ENCODE measurements at regions not wholly inside any gene's neighbourhood (a gene's known extent, or its start where the extent isn't known, plus 50 kb on each side); places are given as distances from the start of the nearest gene placed in this dataset.

DNA sequence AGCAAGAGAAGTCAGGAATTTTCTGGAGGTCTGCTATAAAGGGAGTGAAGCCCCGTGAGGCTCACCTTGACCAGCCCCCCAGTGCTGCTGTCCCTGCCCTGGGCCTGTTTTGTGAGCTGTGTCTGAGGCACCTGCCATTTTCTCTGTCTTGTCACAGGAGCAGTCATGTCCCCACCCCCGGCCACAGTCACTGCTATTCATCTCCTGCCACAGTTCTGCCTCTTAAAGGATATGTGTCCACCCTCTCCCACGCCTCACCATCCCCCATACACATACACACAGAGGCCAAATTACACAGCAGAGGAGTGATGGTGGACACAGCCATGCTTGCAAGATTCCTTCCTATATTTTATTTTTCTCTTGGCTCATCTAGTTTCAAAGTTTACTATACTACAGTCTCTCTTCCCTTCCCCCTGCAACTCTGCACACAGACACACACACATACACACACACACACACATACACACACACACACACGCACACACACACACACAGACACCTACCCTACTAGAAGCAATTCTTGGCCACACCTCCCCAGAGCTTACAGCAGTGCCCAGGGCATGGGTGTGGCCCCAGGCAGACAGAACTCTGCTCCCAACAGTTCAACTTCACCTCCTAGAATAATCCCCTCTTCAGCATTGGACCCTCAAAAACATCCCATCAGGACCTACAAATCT lies 68.7 kb upstream of the TAB2 start:
- in situ Hi-C loops (cut with HindIII; ENCODE audit: low pct_ligation_motif_present, low pct_unique_long_range_greater_than_20kb, low sequenced_read_pairs): no loop called here
- DNase-seq: no peak

DNA sequence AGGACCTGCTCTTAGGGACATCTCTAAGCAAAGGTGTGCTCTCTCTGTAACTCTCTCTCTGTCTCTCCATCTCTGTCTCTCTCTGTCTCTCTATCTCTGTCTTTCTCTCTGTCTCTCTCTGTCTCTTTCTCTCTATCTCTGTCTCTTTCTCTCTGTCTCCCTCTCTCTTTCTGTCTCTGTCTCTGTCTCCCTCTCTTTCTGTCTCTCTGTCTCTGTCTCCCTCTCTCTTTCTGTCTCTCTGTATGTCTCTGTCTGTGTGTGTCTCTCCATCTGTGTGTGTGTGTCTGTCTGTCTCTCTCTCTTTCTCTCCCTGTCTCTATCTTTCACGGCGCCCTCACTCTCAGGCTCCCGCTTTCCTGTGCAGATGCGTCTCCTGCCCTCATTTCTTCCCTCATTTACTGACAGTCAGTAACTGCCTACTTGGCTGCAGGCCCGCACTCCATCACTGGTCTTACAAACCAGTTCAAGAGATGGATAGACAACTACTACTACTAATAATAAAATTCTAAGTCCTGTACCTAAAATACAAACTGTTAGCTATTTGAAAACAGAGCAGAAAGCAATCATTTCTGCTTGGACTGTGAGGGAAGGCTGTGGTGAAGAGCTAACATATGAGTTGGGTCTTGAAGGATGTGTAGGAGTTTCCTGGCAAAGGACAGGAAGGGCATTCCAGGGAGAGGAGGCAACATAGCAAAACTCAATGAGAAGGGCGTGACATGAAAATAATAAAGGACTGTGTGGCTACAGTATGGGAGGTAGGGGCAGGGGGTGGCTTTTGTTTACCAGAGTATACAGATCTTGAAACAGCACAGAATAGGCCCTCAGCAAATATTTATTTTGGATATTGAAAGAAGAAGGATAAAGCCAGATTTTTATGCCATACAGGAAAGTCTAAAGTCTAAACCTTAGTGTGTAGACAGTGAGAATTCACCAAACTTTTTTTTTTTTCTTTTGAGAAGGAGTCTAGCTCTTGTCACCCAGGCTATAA lies 67.8 kb upstream of the TAB2 start:
- in situ Hi-C loops (cut with HindIII; ENCODE audit: low pct_ligation_motif_present, low pct_unique_long_range_greater_than_20kb, low sequenced_read_pairs): no loop called here
- no peak for DNase-seq

DNA sequence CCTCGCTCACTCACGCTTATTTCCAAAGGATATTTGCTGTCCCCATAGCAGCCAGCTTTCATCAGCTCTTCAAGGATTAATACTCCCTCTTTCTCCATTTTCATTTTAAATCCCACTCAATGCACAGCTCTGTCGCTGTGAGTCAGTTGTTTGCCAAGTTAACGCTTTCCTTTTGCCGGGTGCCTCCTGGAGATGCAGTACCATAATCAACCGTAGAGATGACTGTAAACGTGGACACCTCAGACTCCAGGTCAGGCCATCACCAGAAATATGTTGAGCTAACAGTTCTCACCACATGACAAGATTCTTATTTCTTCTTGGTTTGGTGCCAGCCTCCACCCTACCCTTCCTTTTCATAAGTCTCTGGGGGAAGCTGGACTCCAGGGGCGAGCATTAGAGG lies 66.6 kb upstream of the TAB2 start:
- DNase-seq: no peak
- in situ Hi-C loops (cut with HindIII; ENCODE audit: low pct_ligation_motif_present, low pct_unique_long_range_greater_than_20kb, low sequenced_read_pairs): no loop called here

DNA sequence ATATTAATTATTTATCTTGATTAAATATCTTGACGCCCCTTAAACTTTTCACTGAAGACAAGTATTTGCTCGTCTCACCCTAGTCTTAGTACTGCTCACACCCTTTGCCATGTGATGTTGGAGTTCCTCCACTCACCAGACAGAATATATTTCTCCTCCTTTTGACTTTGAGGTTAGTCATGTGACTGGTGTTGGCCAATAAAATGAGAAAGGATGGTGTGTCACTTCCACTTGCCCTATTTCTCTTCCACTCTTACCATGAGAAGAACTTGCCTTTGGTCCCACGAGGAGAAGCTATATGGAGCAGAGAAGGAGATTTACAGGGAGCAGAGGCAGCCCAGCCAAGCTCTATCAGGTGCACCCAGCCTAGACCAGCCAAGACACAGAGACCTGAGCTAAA lies 64.9 kb upstream of the TAB2 start:
- in situ Hi-C loops (cut with HindIII; ENCODE audit: low pct_ligation_motif_present, low pct_unique_long_range_greater_than_20kb, low sequenced_read_pairs): no loop called here
- DNase-seq: no peak

DNA sequence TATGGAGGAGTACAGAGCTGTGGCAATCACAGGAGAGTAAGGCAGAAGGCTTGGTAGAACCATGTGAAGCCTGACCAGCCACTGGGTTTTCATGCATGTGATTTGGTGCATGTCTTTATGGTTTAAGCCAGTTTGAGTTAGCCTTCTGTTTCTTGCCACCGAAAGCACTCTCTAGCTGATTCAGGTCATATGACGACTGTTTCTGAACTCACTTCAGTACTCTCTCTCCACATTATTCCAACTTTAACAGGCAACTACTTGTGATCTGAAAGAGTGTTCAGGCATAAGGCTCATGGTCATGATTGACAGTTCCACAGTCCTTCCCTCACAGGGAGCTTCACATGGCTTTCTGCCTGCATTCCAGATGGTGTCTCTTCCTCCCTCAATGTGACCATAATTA lies 63.3 kb upstream of the TAB2 start:
- DNase-seq: no peak
- in situ Hi-C loops (cut with HindIII; ENCODE audit: low pct_ligation_motif_present, low pct_unique_long_range_greater_than_20kb, low sequenced_read_pairs): no loop called here

DNA sequence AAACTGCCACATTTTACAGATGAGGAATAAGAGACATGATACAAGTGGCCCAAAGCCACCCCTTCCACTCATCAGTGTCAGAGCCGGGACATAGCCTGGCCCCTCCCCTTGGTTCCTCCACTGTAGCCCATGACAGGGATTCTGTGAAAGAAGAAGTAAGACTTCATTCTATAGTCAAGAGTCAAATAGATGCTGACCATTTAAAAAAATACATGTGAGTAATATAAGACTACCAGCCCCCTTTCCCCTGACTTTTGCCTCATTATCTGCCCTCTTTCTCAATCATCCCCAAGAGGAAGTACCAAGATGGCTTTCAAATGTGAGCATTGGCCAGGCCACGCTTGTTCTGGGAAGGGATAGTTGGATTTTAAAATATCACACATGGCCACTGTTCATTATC lies 57.8 kb upstream of the TAB2 start:
- DNase-seq: no peak
- in situ Hi-C loops (cut with HindIII; ENCODE audit: low pct_ligation_motif_present, low pct_unique_long_range_greater_than_20kb, low sequenced_read_pairs): no loop called here

DNA sequence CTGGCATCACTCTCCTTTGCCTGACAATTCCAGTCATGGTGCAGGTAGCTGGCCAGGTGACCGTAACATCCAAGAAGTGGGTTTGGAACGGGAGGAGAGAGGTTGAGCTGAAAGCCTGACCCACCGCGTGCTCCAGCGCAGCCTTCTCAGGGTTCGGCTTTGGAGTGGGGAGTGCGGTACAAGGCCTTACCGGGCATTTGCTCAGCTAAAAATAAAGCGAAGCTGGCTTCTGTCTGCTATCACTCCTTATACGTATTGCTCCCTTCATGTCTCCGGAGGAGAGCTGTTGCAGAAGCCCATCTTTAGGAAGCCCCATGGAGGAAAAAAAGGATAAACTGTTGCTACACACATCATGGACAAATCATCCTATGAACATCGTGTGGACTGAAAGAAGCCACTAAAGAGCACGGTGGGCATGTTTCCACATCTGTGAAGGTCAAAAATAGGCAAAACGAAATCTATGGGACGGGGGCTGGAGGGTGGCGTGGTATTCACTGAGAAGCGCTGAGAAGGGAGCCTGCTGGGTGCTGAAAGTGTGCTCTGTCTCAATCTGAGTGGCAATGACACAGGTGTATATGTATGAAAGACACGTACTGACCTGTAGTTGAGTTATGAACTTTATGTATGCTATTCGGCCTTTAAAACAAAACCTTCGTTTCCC lies 57.2 kb upstream of the TAB2 start:
- no peak for DNase-seq
- in situ Hi-C loops (cut with HindIII; ENCODE audit: low pct_ligation_motif_present, low pct_unique_long_range_greater_than_20kb, low sequenced_read_pairs): no loop called here

DNA sequence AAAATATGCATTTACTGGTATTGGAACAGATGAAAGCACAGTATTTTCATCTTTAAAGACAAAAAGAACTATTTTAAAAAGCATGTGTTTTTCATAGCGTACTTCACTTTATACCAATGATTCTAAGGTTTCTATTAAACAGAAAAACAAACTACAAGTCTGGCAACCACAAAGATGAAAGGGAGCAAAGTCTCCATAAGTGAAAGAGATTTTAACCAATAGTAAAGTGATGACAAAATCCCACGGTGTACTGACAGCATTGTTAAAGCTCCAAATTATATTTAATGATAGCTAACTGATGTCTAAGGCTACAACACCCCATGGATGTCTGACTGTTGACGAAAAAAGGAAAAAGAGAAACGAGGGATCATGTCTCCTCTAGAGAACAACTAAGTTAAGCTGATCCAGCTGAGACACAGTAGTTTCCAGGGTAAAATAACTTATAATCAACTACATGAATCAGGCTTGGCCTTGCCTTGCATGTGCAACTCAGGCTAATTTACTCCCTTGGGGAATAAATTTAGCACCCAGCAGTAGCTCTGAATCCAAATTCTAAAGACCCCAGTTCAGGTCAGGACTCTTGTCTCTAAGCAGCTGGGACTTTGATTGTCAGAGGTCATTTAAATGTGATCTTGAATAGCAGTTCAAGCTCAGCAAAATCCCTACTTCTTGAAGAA lies 56.0 kb upstream of the TAB2 start:
- in situ Hi-C loops (cut with HindIII; ENCODE audit: low pct_ligation_motif_present, low pct_unique_long_range_greater_than_20kb, low sequenced_read_pairs): no loop called here
- no peak for DNase-seq

DNA sequence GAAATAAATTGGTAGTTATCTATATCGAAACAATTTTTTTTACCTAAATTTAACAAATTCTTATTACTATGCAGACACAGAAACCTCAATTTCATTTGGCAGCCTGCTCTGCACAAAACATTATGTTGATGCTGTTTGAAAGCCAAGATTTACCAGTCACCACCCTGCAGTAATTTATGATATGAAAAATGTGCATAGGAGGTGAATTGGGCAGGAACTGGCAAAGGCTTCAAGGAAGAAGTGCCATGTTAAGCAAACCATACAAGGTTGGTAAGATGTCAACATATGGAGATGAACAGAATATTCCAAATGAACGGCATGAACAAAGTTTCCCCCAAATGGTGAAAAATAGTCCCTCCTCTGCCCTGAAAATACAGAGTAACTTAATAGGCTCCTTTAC lies 54.2 kb upstream of the TAB2 start:
- in situ Hi-C loops (cut with HindIII; ENCODE audit: low pct_ligation_motif_present, low pct_unique_long_range_greater_than_20kb, low sequenced_read_pairs): no loop called here
- DNase-seq: no peak

DNA sequence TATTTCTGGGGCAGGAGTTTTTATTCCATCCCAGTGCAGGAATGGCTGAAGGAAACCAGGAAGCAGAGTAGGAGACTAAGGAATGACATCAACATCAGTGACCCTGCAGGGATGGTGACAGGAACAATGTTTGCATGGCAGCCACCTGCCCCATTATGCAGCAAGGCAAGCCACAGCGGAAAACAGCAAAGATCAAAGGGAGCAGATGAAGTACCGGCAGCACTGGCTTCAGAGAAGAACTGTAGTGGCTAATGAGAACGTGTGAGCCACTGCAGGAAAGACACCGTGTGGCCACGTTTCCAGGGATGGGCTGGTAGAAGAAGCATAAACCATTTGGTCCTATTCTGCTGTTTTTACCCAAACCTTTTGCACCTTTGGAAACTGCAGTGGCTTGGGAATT lies 52.9 kb upstream of the TAB2 start:
- in situ Hi-C loops (cut with HindIII; ENCODE audit: low pct_ligation_motif_present, low pct_unique_long_range_greater_than_20kb, low sequenced_read_pairs): no loop called here
- DNase-seq: no peak

DNA sequence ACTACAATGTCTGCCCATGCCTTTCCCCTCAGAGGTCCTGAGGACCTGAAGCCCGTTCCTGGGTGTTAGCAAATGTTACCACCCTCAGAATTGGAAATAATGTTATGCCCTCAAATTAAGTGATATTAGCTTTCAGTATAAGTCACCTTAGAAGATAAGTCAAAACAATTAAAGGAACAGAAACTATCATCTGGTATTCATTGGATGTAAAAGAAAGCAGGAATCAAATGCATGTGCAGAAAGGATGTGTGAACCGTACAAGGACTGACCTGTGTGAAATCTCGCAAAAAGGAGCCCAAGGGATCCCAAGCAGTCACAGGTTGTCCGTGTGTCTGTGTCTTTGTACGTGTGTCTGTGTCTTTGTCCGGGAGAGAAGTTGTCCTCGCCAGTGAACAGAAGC lies 51.6 kb upstream of the TAB2 start:
- DNase-seq: no peak
- in situ Hi-C loops (cut with HindIII; ENCODE audit: low pct_ligation_motif_present, low pct_unique_long_range_greater_than_20kb, low sequenced_read_pairs): no loop called here

DNA sequence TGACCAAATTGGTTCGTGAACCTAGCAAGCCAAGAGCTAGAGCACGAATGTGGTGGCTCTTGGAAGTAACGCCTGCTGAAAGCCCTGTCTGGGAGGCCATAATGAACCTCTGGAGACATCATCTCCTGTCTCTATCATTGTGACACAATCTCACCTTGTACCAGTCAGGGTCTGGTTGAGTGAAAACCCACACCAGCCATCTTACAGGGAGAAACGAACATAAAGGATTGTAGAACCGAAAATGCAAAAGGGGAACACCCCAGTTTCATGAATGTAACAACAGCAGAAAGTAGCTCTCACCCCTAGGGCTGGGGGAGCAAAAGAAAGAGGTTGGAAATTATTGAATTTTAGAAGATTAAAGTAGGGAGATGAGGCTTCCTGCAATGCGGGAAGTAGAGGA lies 50.9 kb upstream of the TAB2 start:
- in situ Hi-C loops (cut with HindIII; ENCODE audit: low pct_ligation_motif_present, low pct_unique_long_range_greater_than_20kb, low sequenced_read_pairs): no loop called here
- no peak for DNase-seq

DNA sequence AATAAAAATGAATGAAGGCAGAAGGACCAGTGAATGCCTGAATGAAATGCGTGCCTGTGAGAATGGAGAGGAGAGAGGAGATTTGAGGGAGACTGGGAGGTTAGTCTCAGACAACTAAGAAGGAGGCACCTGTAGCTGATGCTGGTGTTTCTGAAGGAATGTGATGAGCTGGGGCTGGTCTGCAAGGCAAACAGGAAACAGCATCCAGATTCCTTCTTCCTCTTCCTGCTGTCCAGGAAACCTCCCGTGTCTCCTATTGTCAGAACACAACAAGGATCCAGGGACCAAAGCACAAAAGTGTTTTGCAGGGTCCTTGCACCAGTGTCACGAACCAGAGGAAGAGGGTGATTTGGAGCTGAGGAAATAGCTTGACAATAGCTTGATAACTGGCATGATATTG lies 50.4 kb upstream of the TAB2 start:
- in situ Hi-C loops (cut with HindIII; ENCODE audit: low pct_ligation_motif_present, low pct_unique_long_range_greater_than_20kb, low sequenced_read_pairs): no loop called here

DNA sequence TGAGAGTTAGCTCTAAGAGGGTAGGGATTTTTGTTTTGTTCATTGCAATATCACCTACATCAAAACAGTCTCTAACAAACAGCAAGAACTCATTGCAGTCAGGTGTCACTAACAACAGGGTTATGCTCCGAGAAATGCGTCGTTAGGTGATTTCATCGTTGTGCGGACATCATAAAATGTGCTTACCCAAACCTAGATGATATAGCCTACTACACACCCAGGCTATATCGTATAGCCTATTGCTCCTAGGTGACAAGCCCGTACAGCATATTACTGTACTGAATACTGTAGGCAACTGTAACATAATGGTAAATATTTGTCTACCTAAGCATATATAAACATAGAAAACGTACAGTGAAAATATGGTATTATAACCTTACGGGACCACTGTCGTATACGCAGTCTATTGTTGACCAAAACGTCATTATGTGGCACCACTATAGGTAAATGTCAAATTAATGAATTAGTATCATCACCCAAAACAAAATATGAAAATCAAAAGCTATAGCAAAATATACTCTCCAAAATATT lies 49.9 kb upstream of the TAB2 start:
- in situ Hi-C loops (cut with HindIII; ENCODE audit: low pct_ligation_motif_present, low pct_unique_long_range_greater_than_20kb, low sequenced_read_pairs): no loop called here
- DNase-seq: no peak

More for the DNA sequence above, 50.4 kb upstream of the TAB2 start:
- no peak for DNase-seq

All from ACHN (cell line).